ENCODE measurements at regions not wholly inside any gene's neighbourhood (a gene's known extent, or its start where the extent isn't known, plus 50 kb on each side); places are given as distances from the start of the nearest gene placed in this dataset.

DNA sequence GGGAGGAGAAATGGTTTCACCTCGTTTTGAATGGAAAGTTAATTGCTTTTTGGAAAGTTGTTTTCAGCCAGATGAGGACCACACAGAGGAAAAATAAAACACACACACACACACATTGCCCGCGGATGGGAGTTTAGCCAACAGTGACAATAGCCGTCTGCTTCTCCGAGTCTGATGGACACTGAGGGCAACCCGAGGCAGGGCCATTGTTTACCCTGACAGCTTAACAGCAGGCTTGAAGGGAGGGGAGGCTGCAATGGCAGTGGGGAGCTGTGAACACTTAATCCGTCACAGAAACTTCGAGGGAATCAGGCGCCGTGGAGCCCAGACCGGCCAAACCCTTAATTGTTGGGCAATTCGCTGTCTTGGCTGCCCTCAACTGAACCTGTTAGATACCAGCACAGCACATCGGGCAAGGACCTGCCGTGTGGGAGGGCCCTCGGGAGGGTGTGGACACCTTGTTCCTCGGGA, 145.9 kb downstream of the ACKR3 start:
- in situ Hi-C loops (cut with MboI; ENCODE audit: low sequenced_read_pairs): no loop called here
- no peak for DNase-seq (ENCODE audit: low spot score in 2 of 2)

DNA sequence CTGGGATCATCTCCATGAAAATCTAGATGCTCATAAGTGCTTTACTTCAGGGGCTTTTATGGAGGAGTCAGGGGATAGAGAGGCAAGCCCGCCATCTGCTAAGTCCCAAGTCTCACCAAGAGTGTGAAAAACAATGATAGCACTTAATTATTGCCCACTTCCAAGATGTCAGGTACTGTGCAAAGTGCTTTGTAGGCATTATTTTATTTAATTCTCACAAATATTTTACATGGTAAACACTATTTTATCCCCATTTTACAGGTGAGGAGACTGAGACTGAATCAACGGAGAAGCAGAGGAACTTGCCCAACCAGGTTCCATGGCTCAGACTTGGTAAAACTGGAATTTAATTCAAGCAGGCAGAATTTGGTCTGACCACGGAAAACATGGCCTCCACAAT, 147.5 kb downstream of the ACKR3 start:
- no peak for DNase-seq (ENCODE audit: low spot score in 2 of 2)
- in situ Hi-C loops (cut with MboI; ENCODE audit: low sequenced_read_pairs): no loop called here
- Histone ChIP-seq H3K27me3 (ENCODE audit: low read depth) (no peaks in the 10 kb centered on the region), H3K9me3 (no peaks in the 10 kb centered on the region), H3K4me3 (no peak overlapping the region), H3K36me3 (replicated peaks) (no peaks in the 10 kb centered on the region), H3K4me1 (no peaks in the 10 kb centered on the region)

More for the DNA sequence above, 145.9 kb downstream of the ACKR3 start:
- no peaks in the 10 kb centered on the region for H3K4me1 ChIP-seq
- H3K27me3 ChIP-seq (ENCODE audit: low read depth): no peaks in the 10 kb centered on the region
- no peaks in the 10 kb centered on the region for H3K9me3 ChIP-seq
- H3K36me3 ChIP-seq (replicated peaks): no peaks in the 10 kb centered on the region
- H3K4me3 ChIP-seq: no peak overlapping the region

DNA sequence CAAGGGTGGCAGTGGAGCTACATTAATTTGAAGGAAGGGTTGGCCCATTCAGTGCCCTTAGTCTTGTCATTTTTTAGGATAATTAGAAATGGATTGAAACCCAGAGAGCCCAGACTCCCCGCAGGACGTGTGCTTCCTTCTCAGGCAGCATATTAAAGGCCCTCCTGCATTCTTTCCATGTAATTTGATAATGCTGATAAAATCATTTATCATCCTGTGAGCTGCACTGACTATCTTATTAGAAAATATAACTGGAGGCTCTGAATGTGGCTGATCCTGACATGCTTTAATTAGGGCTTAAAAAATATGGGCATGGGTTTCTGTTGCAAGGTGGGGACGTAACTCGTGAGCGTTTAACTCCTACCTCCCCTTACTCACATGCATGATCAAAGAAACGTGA, 148.1 kb downstream of the ACKR3 start:
- in situ Hi-C loops (cut with MboI; ENCODE audit: low sequenced_read_pairs): no loop called here
- no peak for DNase-seq (ENCODE audit: low spot score in 2 of 2)
- Histone ChIP-seq H3K27me3 (ENCODE audit: low read depth) (no peaks in the 10 kb centered on the region), H3K4me3 (no peak overlapping the region), H3K36me3 (replicated peaks) (no peaks in the 10 kb centered on the region), H3K9me3 (no peaks in the 10 kb centered on the region), H3K4me1 (no peaks in the 10 kb centered on the region)

DNA sequence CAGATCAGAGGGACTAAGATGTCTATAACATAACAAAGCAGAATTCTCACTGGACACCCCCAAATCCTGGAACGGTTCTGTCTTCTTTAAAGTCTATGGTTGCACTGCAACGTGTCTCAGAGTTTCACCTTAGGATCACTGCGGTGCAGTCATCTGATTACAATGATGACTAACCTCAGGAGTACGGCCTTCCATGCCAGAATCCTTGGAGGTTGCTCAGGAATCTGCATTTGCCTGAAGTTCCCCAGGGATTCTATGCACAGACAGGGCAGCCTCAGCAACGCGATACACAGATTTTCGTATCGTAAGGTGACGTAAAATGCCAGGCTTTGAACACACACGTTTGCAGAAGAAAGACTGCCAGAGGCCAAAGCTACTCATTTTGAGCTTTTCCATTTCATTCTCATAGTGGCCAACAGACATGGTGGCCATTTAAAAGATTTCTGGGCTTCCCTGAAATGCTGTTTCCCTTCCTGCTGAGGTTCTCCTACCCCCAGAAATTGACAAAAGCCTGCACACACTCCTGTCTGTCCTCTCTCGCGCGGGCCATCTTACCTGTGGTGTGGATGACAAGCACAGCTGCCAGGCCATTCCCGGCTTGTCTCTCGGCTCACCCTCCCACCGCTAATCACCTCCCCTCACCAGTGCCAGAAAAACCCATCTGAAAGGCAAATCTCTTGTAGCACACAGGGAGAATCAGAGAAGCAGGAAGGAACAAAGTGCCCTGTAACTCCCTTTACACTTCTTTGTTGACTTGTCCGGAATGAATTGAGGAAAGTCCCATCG, 148.8 kb downstream of the ACKR3 start:
- in situ Hi-C loops (cut with MboI; ENCODE audit: low sequenced_read_pairs): no loop called here
- H3K27me3 ChIP-seq (ENCODE audit: low read depth): no peaks in the 10 kb centered on the region
- no peak for DNase-seq (ENCODE audit: low spot score in 2 of 2)
- no peak overlapping the region for H3K4me3 ChIP-seq
- H3K36me3 ChIP-seq (replicated peaks): no peaks in the 10 kb centered on the region
- H3K9me3 ChIP-seq: no peaks in the 10 kb centered on the region
- no peaks in the 10 kb centered on the region for H3K4me1 ChIP-seq

DNA sequence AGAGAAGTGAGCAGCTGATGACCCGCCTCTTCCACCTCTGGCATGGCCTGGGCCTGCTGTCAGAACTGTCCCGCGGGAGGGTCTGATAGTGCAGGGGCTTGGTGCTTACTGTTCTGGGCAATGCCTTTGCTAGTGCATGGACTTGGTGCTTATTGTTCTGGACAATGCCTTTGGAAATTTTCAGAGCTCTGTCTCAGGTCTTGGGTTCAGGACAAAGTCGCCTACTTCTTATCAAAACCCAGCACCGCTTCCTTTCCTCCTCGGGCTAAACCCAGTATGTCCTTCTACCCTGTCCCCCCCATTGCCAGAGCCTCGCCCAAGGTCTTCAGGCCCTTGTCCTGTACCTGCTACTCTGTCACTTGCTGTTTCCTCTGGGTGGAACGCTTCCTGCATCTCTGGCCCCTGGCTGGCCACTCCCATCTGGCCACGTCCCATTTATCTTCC, 149.6 kb downstream of the ACKR3 start:
- Histone ChIP-seq H3K27me3 (ENCODE audit: low read depth) (no peaks in the 10 kb centered on the region), H3K4me1 (no peaks in the 10 kb centered on the region), H3K9me3 (no peaks in the 10 kb centered on the region), H3K4me3 (no peak overlapping the region), H3K36me3 (replicated peaks) (no peaks in the 10 kb centered on the region)
- no peak for DNase-seq (ENCODE audit: low spot score in 2 of 2)
- in situ Hi-C loops (cut with MboI; ENCODE audit: low sequenced_read_pairs): no loop called here

DNA sequence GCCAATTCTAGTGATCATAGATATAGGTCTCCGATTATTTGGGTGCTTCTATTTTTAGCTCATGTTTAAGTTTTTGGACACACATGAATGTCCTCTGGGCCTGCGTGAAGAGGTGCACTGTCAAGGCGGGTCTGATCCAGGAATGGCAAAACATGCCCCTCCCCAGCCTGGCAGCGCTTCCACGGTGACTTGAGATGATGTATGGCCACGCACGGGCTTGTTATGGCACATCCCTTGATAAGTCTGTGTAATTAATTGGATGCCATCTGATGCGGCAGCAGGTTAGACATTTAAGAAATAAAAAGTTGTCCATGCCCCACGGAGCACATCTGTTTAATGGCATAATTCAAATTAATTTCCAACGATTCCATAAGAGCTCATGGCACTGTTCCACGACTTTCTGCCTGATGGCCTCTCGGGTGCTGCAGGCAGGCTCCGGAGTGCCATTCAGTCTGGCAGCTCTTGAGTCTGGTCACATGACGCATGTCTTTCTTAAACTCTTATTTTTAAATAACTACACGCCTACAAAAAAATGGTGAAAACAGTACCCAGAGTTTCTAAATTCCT, 151.4 kb downstream of the ACKR3 start:
- no peak overlapping the region for H3K4me3 ChIP-seq
- H3K4me1 ChIP-seq: no peaks in the 10 kb centered on the region
- in situ Hi-C loops (cut with MboI; ENCODE audit: low sequenced_read_pairs): no loop called here
- no peak for DNase-seq (ENCODE audit: low spot score in 2 of 2)
- no peaks in the 10 kb centered on the region for H3K36me3 ChIP-seq (replicated peaks)
- no peaks in the 10 kb centered on the region for H3K27me3 ChIP-seq (ENCODE audit: low read depth)
- no peaks in the 10 kb centered on the region for H3K9me3 ChIP-seq

DNA sequence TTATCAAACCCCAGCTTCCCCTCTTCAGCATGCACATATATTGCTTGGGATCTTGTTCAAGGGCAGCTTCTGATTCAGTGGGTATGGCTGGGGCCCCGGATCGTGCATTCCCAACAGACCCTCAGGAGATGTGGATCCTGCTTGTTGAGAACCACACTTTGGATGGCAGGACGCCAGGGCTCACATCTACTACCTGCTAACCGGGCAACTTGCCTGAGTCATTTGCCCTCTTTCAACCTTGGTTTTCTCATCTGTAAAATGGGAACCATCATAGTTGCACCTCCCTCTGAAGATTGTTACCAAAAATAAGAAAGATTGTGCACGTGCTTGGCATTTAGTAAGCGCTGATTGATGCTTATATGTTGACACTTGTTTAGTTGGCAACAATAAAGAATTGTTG, 154.6 kb downstream of the ACKR3 start:
- in situ Hi-C loops (cut with MboI; ENCODE audit: low sequenced_read_pairs): no loop called here
- H3K27me3 ChIP-seq (ENCODE audit: low read depth): no peaks in the 10 kb centered on the region
- no peaks in the 10 kb centered on the region for H3K36me3 ChIP-seq (replicated peaks)
- H3K4me3 ChIP-seq: no peak overlapping the region
- DNase-seq (ENCODE audit: low spot score in 2 of 2): no peak
- H3K4me1 ChIP-seq: no peaks in the 10 kb centered on the region
- no peaks in the 10 kb centered on the region for H3K9me3 ChIP-seq

DNA sequence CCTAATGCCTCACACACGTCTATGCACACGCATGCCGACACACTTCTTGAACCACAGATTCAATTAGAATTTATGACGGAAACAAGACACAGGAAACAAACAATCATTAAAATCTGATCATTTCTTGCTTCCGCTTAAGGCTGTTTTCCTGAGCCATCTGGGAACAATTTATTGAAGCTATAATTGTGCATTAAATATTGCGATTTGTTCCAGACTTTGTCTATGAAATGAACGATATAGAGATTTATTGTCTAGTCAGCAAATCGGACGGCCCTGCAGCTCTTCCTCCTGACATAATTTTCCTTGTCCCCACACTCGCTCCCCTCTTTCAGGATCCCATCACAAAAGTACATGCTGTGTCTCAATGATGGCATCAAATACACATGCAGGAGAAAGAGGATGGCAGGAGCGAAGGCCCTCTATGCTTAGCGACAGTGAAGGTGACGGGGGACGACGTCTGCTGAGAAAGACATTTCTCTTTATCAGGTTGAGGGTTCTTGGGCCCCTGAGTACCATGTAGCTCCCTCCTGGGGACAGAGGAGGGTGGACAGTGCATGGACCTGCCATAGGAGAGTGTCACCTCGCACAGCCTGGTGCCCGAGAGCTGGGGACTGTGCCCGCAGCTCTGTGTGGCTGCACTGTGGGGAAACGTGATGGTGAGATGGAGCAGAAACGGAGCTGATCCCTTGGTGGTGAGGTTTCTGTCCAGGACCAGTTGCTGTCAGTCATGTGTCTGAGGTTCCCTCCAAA, 157.3 kb downstream of the ACKR3 start:
- in situ Hi-C loops (cut with MboI; ENCODE audit: low sequenced_read_pairs): no loop called here
- no peak for DNase-seq (ENCODE audit: low spot score in 2 of 2)
- Histone ChIP-seq H3K9me3 (no peaks in the 10 kb centered on the region), H3K4me1 (no peaks in the 10 kb centered on the region), H3K4me3 (no peak overlapping the region), H3K36me3 (replicated peaks) (no peaks in the 10 kb centered on the region), H3K27me3 (ENCODE audit: low read depth) (no peaks in the 10 kb centered on the region)

DNA sequence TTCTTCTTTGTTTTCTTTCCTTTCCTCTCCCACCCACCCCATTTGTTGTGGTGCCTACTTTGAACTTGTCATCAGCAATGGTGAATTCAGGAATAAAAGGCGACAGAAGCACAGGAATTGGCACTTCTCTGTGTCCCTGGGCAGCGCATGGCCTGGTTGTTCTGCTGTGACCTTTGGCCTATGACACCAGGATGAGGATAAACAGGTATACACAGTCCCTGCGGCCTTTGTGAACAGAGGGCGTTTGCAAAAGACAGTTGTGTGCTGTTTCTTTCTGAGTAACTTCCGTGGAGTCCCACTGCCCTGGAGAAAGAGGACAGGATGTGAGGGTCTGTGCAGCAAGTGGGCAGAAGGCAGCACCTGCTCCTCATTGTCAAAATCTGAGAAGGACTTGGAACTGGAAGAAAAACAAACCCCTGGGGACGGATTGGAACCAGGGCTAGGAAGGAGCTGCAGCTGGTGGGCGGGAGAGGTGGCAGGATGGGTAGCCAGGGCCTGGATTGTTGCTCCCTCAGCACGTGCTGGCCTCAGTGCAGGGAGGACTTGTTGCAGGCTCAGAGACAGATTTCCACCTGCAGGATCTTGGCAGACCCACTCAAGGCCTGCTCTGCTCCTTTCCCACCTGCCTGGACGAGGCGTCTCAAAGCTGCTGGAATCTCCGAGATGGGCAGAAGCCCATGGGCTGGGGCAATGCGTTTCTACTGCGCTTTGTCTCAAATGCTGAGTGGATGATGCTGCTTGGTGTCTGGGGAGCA, 159.5 kb downstream of the ACKR3 start:
- in situ Hi-C loops (cut with MboI; ENCODE audit: low sequenced_read_pairs): no loop called here
- no peak for DNase-seq (ENCODE audit: low spot score in 2 of 2)
- H3K4me1 ChIP-seq: no peaks in the 10 kb centered on the region
- H3K9me3 ChIP-seq: no peaks in the 10 kb centered on the region
- no peaks in the 10 kb centered on the region for H3K36me3 ChIP-seq (replicated peaks)
- H3K27me3 ChIP-seq (ENCODE audit: low read depth): no peaks in the 10 kb centered on the region
- no peak overlapping the region for H3K4me3 ChIP-seq

DNA sequence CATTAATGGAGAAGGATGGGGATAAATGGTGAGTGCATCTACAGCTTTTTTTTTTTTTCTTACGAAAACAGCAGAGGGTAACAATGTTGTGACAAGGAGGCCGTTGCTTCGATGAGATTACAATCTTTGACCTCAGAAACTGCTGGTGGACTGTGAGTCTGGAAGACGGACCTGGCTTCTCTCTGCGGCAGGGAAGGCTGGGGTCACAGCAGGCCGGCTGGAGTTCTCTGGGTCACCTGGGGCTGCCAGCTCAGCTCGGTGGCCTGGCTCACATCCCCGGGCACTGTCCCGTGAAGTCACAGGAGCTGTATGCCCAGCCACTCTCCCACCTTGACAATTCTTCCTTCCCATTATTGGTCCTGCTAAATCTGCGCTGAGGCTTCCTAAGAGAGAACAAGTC, 160.8 kb downstream of the ACKR3 start:
- H3K4me3 ChIP-seq: no peak overlapping the region
- no peaks in the 10 kb centered on the region for H3K4me1 ChIP-seq
- no peak for DNase-seq (ENCODE audit: low spot score in 2 of 2)
- no peaks in the 10 kb centered on the region for H3K9me3 ChIP-seq
- in situ Hi-C loops (cut with MboI; ENCODE audit: low sequenced_read_pairs): no loop called here
- H3K36me3 ChIP-seq (replicated peaks): no peaks in the 10 kb centered on the region
- H3K27me3 ChIP-seq (ENCODE audit: low read depth): no peaks in the 10 kb centered on the region

DNA sequence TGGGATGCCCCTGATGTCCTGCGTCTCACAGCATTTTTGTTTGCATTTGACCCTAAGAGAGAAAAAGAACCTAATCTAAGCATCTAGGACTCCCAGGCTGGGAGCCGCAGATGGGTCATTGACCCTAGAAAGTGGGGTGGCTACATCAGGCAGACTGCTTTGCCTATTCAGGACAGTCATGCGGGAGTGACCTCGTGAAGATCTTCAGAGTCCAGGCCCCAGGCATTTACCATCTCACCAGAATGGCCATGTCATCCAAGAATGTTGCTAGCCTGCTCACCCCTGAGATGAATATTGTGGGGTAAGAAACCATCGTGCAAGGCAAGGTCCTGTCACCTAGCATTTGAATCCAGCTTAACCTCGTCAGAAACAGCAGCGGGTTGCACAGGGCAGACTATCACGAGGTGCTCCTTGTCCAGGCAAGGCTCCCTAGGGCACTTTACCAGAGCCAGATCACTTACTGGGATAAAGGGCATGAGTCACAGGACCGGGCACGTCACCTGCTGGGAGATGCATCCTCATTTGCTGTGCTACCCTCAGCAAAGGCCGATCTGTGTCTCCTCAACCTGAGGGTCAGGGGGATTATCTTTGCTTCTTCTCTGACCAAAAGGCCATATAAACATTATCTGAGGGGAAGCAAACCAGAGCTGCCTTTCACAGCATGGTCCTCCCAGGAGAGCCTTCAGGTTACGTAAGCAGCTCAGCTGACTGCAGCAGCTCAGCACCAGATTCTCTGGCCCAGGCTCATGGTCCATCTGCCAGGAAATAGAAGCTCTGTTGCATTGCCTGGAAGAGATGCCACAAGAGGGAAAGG, 162.3 kb downstream of the ACKR3 start:
- Histone ChIP-seq H3K9me3 (no peaks in the 10 kb centered on the region), H3K36me3 (replicated peaks) (no peaks in the 10 kb centered on the region), H3K27me3 (ENCODE audit: low read depth) (no peaks in the 10 kb centered on the region), H3K4me1 (no peaks in the 10 kb centered on the region), H3K4me3 (no peak overlapping the region)
- no peak for DNase-seq (ENCODE audit: low spot score in 2 of 2)
- in situ Hi-C loops (cut with MboI; ENCODE audit: low sequenced_read_pairs): no loop called here

DNA sequence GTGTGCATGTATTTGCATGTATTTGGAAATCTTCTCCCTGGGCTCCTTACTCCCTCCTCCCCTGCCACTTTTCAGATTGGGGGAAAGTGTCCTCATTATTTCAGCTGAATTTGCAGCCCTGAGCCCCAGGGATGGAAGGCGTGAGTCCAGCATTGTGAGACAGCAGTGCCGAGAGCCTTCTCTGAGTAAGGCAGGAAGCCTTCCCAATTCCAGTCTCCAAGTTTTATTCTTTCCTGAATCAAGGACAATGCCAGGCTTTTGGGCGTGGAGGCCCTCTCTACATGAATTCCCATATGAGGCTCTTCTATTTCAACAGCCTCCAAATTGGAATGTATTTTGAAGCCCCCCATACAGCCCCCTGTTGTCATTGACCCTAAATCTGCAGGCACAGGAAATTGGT, 163.5 kb downstream of the ACKR3 start:
- in situ Hi-C loops (cut with MboI; ENCODE audit: low sequenced_read_pairs): no loop called here
- H3K36me3 ChIP-seq (replicated peaks): no peaks in the 10 kb centered on the region
- no peak for DNase-seq (ENCODE audit: low spot score in 2 of 2)
- no peaks in the 10 kb centered on the region for H3K27me3 ChIP-seq (ENCODE audit: low read depth)
- H3K4me1 ChIP-seq: no peaks in the 10 kb centered on the region
- no peak overlapping the region for H3K4me3 ChIP-seq
- H3K9me3 ChIP-seq: no peaks in the 10 kb centered on the region

DNA sequence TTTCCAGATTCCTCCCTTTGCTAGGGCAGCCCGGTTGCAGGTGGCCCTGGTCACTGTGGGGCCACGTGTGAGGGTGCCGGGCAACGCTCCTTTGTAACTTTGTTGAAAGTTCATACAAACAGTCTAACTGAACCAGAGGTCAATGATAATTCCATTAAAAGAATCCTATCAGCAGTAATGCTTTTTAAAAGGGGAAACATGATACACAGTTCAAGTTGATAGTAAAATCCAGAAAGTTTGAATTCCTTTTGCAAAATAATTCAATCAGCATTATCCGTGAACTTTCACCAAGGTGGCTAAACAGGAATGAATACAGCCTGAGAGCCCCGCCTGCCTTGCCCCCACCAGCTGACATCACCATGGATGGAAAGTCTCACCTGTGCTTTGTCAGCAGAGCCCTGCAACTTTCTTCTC, 166.2 kb downstream of the ACKR3 start:
- in situ Hi-C loops (cut with MboI; ENCODE audit: low sequenced_read_pairs): no loop called here
- Histone ChIP-seq H3K4me3 (no peak overlapping the region), H3K36me3 (replicated peaks) (no peaks in the 10 kb centered on the region), H3K27me3 (ENCODE audit: low read depth) (no peaks in the 10 kb centered on the region), H3K4me1 (no peaks in the 10 kb centered on the region), H3K9me3 (no peaks in the 10 kb centered on the region)
- DNase-seq (ENCODE audit: low spot score in 2 of 2): no peak

Data from HAP-1 (cell line).